Neural progenitor cell (in vitro differentiated cells): ENCODE measurements at regions not wholly inside any gene's neighbourhood (a gene's known extent, or its start where the extent isn't known, plus 50 kb on each side); places are given as distances from the start of the nearest gene placed in this dataset.

Source experiments
- EZH2phosphoT487 ChIP-seq: fragments of 200-600 bp; sonication (generic); IDR thresholded peaks from 2 replicates; pipeline ENCODE4 v1.6.1; 2017; ENCODE audit warnings: antibody characterized with exemption
- TF ChIP-seq, protein P1 (sequence below): fragments of 200-600 bp; sonication (generic); IDR thresholded peaks from 2 replicates; pipeline ENCODE4 v1.5.1; 2017; ENCODE audit warnings: antibody characterized with exemption, mild to moderate bottlenecking

DNA sequence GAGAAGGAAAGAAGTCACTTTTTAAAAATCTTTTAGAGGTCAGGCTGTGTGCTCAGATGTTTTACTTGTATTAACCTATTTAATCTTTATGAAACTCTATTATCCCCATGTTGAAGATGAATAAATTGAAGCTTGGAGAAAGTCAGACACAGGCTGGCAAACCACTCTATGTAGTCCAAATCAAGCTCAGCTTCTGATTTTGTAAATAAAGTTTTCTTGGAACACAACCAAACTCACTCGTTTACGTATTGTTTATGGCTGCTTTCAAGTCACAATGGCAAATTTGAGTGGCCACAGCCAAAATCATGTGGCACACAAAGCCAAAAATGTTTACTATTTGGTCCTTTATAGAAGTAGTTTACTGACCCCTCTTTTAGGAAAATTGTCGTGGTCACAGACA, 596.0 kb upstream of the CDH11 start:
- TF ChIP-seq, protein P1, sequence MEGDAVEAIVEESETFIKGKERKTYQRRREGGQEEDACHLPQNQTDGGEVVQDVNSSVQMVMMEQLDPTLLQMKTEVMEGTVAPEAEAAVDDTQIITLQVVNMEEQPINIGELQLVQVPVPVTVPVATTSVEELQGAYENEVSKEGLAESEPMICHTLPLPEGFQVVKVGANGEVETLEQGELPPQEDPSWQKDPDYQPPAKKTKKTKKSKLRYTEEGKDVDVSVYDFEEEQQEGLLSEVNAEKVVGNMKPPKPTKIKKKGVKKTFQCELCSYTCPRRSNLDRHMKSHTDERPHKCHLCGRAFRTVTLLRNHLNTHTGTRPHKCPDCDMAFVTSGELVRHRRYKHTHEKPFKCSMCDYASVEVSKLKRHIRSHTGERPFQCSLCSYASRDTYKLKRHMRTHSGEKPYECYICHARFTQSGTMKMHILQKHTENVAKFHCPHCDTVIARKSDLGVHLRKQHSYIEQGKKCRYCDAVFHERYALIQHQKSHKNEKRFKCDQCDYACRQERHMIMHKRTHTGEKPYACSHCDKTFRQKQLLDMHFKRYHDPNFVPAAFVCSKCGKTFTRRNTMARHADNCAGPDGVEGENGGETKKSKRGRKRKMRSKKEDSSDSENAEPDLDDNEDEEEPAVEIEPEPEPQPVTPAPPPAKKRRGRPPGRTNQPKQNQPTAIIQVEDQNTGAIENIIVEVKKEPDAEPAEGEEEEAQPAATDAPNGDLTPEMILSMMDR, result no peak
- no peak for TF ChIP-seq EZH2phosphoT487
